ENCODE measurements at regions not wholly inside any gene's neighbourhood (a gene's known extent, or its start where the extent isn't known, plus 50 kb on each side); places are given as distances from the start of the nearest gene placed in this dataset.

GRCh38 chr12:67780580-67781084 is 132.1 kb downstream of the DYRK2 start:
- ChIA-PET POLR2A (no interaction called here), CTCF (no interaction called here)
- H3K36me3 ChIP-seq (ENCODE audit: control insufficient read depth, insufficient read depth, low read length), result no peaks in the 10 kb centered on the region
- no peaks in the 10 kb centered on the region for H3K27me3 ChIP-seq (ENCODE audit: control insufficient read depth, insufficient read depth, low read length)
- no peak for DNase-seq (ENCODE audit: low read depth)
- H3K4me3 ChIP-seq (ENCODE audit: low read depth, low read length), result no peak overlapping the region
- no peak for TF ChIP-seq CTCF (IDR thresholded peaks at IDR 0.05; ENCODE audit: insufficient read depth, low read depth, low read length)

- POLR2A ChIA-PET, result no interaction called here
- H3K36me3 ChIP-seq (ENCODE audit: control insufficient read depth, insufficient read depth, low read length), result no peaks in the 10 kb centered on the region
- no peak for DNase-seq (ENCODE audit: low read depth)
- no peaks in the 10 kb centered on the region for H3K27me3 ChIP-seq (ENCODE audit: control insufficient read depth, insufficient read depth, low read length)
- H3K4me3 ChIP-seq (ENCODE audit: low read depth, low read length), result no peak overlapping the region
- TF ChIP-seq CTCF (IDR thresholded peaks at IDR 0.05; ENCODE audit: insufficient read depth, low read depth, low read length), result no peak
- CTCF ChIA-PET, result interaction anchor here (1.1 kb wide), 1 partner anchor 10 kb away, joined by 3 read pairs; no protein-coding TSS in a partner anchor
These were observed 134.0 kb downstream of the DYRK2 start for GRCh38 chr12:67782573-67782972.

GRCh38 chr12:67783393-67783792 is 134.8 kb downstream of the DYRK2 start:
- H3K27me3 ChIP-seq (ENCODE audit: control insufficient read depth, insufficient read depth, low read length), result no peaks in the 10 kb centered on the region
- H3K4me3 ChIP-seq (ENCODE audit: low read depth, low read length), result no peak overlapping the region
- no peak for DNase-seq (ENCODE audit: low read depth)
- CTCF ChIA-PET, result interaction anchor here (1.1 kb wide), 1 partner anchor 11 kb away, joined by 3 read pairs; no protein-coding TSS in a partner anchor
- H3K36me3 ChIP-seq (ENCODE audit: control insufficient read depth, insufficient read depth, low read length), result no peaks in the 10 kb centered on the region
- POLR2A ChIA-PET, result no interaction called here
- TF ChIP-seq CTCF (IDR thresholded peaks at IDR 0.05; ENCODE audit: insufficient read depth, low read depth, low read length), result no peak

- ChIA-PET CTCF (interaction anchor here (1.3 kb wide), 1 partner anchor 11 kb away, joined by 4 read pairs; no protein-coding TSS in a partner anchor), POLR2A (no interaction called here)
- H3K4me3 ChIP-seq (ENCODE audit: low read depth, low read length), result no peak overlapping the region
- no peak for TF ChIP-seq CTCF (IDR thresholded peaks at IDR 0.05; ENCODE audit: insufficient read depth, low read depth, low read length)
- H3K27me3 ChIP-seq (ENCODE audit: control insufficient read depth, insufficient read depth, low read length), result no peaks in the 10 kb centered on the region
- no peak for DNase-seq (ENCODE audit: low read depth)
- no peaks in the 10 kb centered on the region for H3K36me3 ChIP-seq (ENCODE audit: control insufficient read depth, insufficient read depth, low read length)
These were observed 136.3 kb downstream of the DYRK2 start for GRCh38 chr12:67784831-67785230.

GRCh38 chr12:67786086-67786485 is 137.5 kb downstream of the DYRK2 start:
- ChIA-PET POLR2A (no interaction called here), CTCF (no interaction called here)
- no peak for DNase-seq (ENCODE audit: low read depth)
- TF ChIP-seq CTCF (IDR thresholded peaks at IDR 0.05; ENCODE audit: insufficient read depth, low read depth, low read length), result no peak
- no peak overlapping the region for H3K4me3 ChIP-seq (ENCODE audit: low read depth, low read length)
- no peaks in the 10 kb centered on the region for H3K27me3 ChIP-seq (ENCODE audit: control insufficient read depth, insufficient read depth, low read length)
- no peaks in the 10 kb centered on the region for H3K36me3 ChIP-seq (ENCODE audit: control insufficient read depth, insufficient read depth, low read length)

All from BJ (cell line).